Left ventricle myocardium inferior (tissue), 1 donor: ENCODE measurements at regions not wholly inside any gene's neighbourhood (a gene's known extent, or its start where the extent isn't known, plus 50 kb on each side); places are given as distances from the start of the nearest gene placed in this dataset.

Experiments used
- DNase-seq: peaks from one replicate; pipeline ENCODE4 v3.0.0-alpha.2; 2020
- H3K27ac ChIP-seq: fragments of 200-600 bp; replicated peaks from 2 replicates; pipeline ENCODE4 v1.8.0; 2021
- H3K27me3 ChIP-seq: fragments of 200-600 bp; 2 replicates; pipeline ENCODE4 v1.8.0; 2021; ENCODE audit warnings: low read depth
- H3K36me3 ChIP-seq: fragments of 200-600 bp; 2 replicates; pipeline ENCODE4 v1.8.0; 2021
- H3K4me1 ChIP-seq: fragments of 200-600 bp; 2 replicates; pipeline ENCODE4 v1.8.0; 2021
- H3K4me3 ChIP-seq: fragments of 200-600 bp; 2 replicates; pipeline ENCODE4 v1.8.0; 2021; ENCODE audit warnings: mild to moderate bottlenecking, moderate library complexity
- H3K9me3 ChIP-seq: fragments of 200-600 bp; replicated peaks from 2 replicates; pipeline ENCODE4 v1.8.0; 2021
- CTCF ChIP-seq: fragments of 200-600 bp; IDR thresholded peaks from 2 replicates; pipeline ENCODE4 v1.8.0; 2021; ENCODE audit warnings: antibody characterized with exemption, mild to moderate bottlenecking, borderline replicate concordance
- intact Hi-C: fragments of 100-400 bp; cut with micrococcal nuclease; formaldehyde crosslinking; loops from one replicate; pipeline ENCODE4 v1.11.0; 2022
- donor health status: DM: no; HTN: yes; CAD: no; lungs with severe emphysema.

DNA sequence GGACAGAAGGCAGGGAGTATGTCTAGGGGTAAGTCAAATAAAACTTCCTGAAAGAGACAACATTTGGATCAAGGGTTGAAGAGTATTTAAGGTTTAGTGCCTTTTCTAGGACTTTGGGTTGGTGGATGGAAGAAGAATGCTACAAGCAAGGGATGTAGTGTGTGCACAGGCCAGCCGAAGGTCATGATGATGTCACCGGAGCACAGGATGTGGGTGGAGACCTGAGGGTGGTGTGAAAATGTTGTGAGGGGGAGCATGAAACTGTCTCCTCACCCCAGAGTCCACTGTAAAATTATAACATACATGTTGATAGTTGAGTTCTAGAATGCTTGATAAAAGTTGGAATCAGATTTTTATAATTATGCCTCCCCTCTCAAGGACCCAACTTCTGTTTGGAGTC lies 553.3 kb upstream of the SGCD start:
- Histone ChIP-seq H3K36me3 (no peaks in the 10 kb centered on the region), H3K4me3 (no peak overlapping the region), H3K9me3 (no peaks in the 10 kb centered on the region), H3K27ac (no peak overlapping the region), H3K4me1 (no peaks in the 10 kb centered on the region), H3K27me3 (no peaks in the 10 kb centered on the region)
- no peak for TF ChIP-seq CTCF
- intact Hi-C loops: no loop called here
- no peak for DNase-seq

- intact Hi-C loops: no loop called here
- no peak for TF ChIP-seq CTCF
- Histone ChIP-seq H3K4me1 (peaks cover 17% of the 10 kb centered on the region), H3K27ac (no peak overlapping the region), H3K36me3 (no peaks in the 10 kb centered on the region), H3K9me3 (no peaks in the 10 kb centered on the region), H3K4me3 (no peak overlapping the region), H3K27me3 (no peaks in the 10 kb centered on the region)
- no peak for DNase-seq
These were observed 546.7 kb upstream of the SGCD start for GRCh38 chr5:155780260-155780659.

DNA sequence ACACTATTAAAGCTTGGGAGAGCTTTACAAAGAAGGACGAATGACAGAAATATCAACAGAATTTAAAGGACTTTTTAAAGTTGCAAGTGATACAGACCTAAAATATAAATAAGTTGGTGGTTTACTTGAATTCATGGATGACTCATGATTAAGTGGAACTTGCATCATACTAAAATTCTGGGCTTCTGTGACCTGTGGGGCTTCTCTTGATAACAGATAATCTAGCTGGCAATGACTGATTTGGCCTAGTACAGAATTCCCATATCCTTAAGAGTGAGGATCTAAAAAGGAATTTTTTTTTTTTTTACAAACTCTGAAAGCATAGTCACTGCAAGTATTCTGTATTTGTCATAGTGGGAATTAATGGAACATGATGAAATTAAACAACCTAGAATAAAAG lies 543.7 kb upstream of the SGCD start:
- H3K9me3 ChIP-seq: no peaks in the 10 kb centered on the region
- H3K36me3 ChIP-seq: no peaks in the 10 kb centered on the region
- H3K27me3 ChIP-seq: no peaks in the 10 kb centered on the region
- H3K4me3 ChIP-seq: no peak overlapping the region
- no peak for DNase-seq
- intact Hi-C loops: no loop called here
- no peak overlapping the region for H3K27ac ChIP-seq
- H3K4me1 ChIP-seq: peaks cover 17% of the 10 kb centered on the region
- TF ChIP-seq CTCF: no peak

DNA sequence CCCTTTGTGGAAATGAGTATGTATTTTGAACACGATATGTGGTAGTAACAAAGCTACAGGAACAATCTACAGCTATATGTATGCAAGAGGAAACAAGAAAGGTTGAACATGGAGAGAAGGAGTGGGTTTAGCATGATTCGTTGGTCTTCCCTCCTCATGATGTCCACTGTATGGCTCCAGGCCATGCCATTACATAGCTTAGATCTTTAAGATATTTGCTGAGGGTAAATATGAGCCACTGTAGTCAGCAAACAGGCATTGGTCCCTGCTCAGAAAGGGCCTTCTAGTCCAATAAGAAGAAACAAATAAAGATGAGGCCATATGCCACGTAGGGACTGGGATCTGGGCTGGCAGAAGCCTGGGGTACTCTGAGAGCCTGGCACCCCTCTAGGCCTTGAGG lies 543.2 kb upstream of the SGCD start:
- intact Hi-C loops: no loop called here
- H3K4me1 ChIP-seq: peaks cover 17% of the 10 kb centered on the region
- DNase-seq: no peak
- H3K27me3 ChIP-seq: no peaks in the 10 kb centered on the region
- H3K36me3 ChIP-seq: no peaks in the 10 kb centered on the region
- H3K9me3 ChIP-seq: no peaks in the 10 kb centered on the region
- no peak overlapping the region for H3K27ac ChIP-seq
- no peak for TF ChIP-seq CTCF
- H3K4me3 ChIP-seq: no peak overlapping the region

DNA sequence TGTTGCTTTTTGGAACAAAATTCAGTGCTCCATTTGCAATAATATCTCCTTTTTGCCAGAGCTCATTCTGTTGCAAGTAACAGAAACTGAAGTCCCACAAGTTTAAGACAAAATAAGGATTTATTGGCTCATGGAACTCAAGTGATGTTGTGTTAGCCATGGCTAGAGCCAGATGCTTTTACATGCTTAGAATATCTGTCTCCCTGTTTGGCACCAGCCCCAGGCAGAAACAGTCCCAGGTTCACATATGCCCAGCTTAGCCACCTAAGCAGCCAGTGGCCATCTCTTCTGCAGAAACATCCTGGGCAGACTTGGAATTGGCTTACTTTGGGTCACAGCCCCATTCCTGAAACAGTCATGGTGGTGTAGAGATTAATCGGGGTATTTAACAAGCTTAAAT lies 540.9 kb upstream of the SGCD start:
- Histone ChIP-seq H3K27ac (no peak overlapping the region), H3K36me3 (no peaks in the 10 kb centered on the region), H3K4me3 (no peak overlapping the region), H3K4me1 (peaks cover 13% of the 10 kb centered on the region), H3K27me3 (no peaks in the 10 kb centered on the region), H3K9me3 (no peaks in the 10 kb centered on the region)
- peak; percentile 20 for DNase-seq
- no peak for TF ChIP-seq CTCF
- intact Hi-C loops: no loop called here

- Histone ChIP-seq H3K36me3 (no peaks in the 10 kb centered on the region), H3K27ac (no peak overlapping the region), H3K4me1 (peaks cover 7% of the 10 kb centered on the region), H3K27me3 (no peaks in the 10 kb centered on the region), H3K4me3 (no peak overlapping the region), H3K9me3 (peaks cover 45% of the 10 kb centered on the region)
- no peak for DNase-seq
- no peak for TF ChIP-seq CTCF
- intact Hi-C loops: no loop called here
These were observed 534.1 kb upstream of the SGCD start for GRCh38 chr5:155792873-155793272.
